Vagina (tissue), 2 donors: ENCODE measurements at regions not wholly inside any gene's neighbourhood (a gene's known extent, or its start where the extent isn't known, plus 50 kb on each side); places are given as distances from the start of the nearest gene placed in this dataset.
"Not testable (repeated sequence)": the region's sequence is repeated elsewhere in the genome, so short reads cannot be mapped to it uniquely, and the experiment has no call there.

Source experiments
- CTCF ChIP-seq, 3 experiments: fragments of 450-650 bp in 2 of 3; fragments of 200-600 bp in 1 of 3; sonication (generic) in 1 of 3; IDR thresholded peaks; one replicate each; pipeline ENCODE4 v1.5.1; 2017 to 2019; ENCODE audit warnings: antibody characterized with exemption in 3 of 3, mild to moderate bottlenecking in 2 of 3, moderate library complexity in 2 of 3
- POLR2A ChIP-seq, 2 donors: fragments of 450-650 bp; IDR thresholded peaks; one replicate each; pipeline ENCODE4 v1.6.1; 2017; ENCODE audit warnings: antibody characterized with exemption in 2 of 2, mild to moderate bottlenecking in 2 of 2, moderate library complexity in 2 of 2

DNA sequence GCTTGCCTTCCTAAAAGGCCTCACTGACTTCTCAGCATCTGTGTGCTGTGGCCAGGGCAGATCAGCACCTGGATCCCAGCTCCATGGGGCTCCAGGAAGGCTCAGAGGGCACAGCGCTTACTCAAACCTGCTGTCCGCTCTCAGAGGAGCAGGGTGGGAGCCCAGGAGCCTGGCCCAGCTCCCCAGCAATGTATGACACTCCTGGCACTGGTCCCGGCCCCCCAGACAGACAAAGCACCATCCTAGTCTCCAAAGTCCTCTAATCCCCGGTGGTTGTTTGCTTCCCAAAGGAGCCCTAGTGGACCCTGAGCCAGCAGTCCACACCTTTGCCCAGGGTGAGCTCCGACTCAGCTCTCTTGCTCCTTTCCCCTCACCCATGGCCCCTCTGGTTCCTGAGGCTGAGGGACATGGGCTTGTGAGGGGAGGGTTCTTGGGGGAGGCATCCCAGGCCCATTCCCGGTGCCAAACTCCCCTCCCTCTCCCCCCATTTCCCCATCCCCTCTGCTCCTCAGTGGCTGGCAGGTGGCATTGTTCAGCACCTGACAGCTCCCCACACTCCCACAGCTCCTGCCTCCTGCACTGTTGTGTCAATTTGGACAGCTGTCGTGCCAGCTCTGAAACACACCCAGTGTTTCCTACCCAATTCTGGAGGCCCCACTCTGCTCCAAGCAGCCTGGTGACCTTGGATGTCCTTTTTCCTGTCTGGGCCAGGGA, 164.3 kb downstream of the TRIM43 start:
- not testable (repeated sequence) for TF ChIP-seq CTCF, POLR2A (IDR thresholded peaks at IDR 0.05)
